ENCODE measurements at regions not wholly inside any gene's neighbourhood (a gene's known extent, or its start where the extent isn't known, plus 50 kb on each side); places are given as distances from the start of the nearest gene placed in this dataset.

- DNase-seq (no peak), ATAC-seq (no peak)
- Histone ChIP-seq H3K4me1 (no peaks in the 10 kb centered on the region), H3K27ac (no peak overlapping the region), H3K4me3 (no peak overlapping the region), H3K27me3 (no peaks in the 10 kb centered on the region), H3K9me3 (no peaks in the 10 kb centered on the region), H3K36me3 (no peaks in the 10 kb centered on the region)
- in situ Hi-C loops (cut with MboI; ENCODE audit: low sequenced_read_pairs in 4 of 4) (no loop called here), intact Hi-C loops (cut with DNase I; ENCODE audit: low total_unique reads) (no loop called here)
- no peak for TF ChIP-seq POLR2A (IDR thresholded peaks at IDR 0.05)
- TF ChIP-seq CTCF (IDR thresholded peaks at IDR 0.05 in 4 of 5, conservative IDR thresholded peaks at IDR 0.05 in 1 of 5), result no peak
These were observed 208.8 kb downstream of the KIF4B start for GRCh38 chr5:155222393-155222792.

- no peak overlapping the region for H3K27ac ChIP-seq
- intact Hi-C loops (cut with DNase I; ENCODE audit: low total_unique reads) (no loop called here), in situ Hi-C loops (cut with MboI; ENCODE audit: low sequenced_read_pairs in 4 of 4) (no loop called here)
These were observed 215.6 kb downstream of the KIF4B start for GRCh38 chr5:155229135-155229534.

GRCh38 chr5:155239803-155240202 is 226.2 kb downstream of the KIF4B start:
- H3K4me1 ChIP-seq, result no peaks in the 10 kb centered on the region
- no peaks in the 10 kb centered on the region for H3K9me3 ChIP-seq
- intact Hi-C loops (cut with DNase I; ENCODE audit: low total_unique reads) (no loop called here), in situ Hi-C loops (cut with MboI; ENCODE audit: low sequenced_read_pairs in 4 of 4) (no loop called here)
- DNase-seq (no peak), ATAC-seq (no peak)
- TF ChIP-seq POLR2A (IDR thresholded peaks at IDR 0.05) (no peak), CTCF (IDR thresholded peaks at IDR 0.05 in 4 of 5, conservative IDR thresholded peaks at IDR 0.05 in 1 of 5) (no peak)
- no peaks in the 10 kb centered on the region for H3K36me3 ChIP-seq
- H3K4me3 ChIP-seq, result no peak overlapping the region
- peaks cover 0 to 2% (median 0%) of the 10 kb centered on the region in 3 donors for H3K27me3 ChIP-seq
- H3K27ac ChIP-seq, result no peak overlapping the region

More at GRCh38 chr5:155229135-155229534, 215.6 kb downstream of the KIF4B start:
- no peaks in the 10 kb centered on the region for H3K9me3 ChIP-seq
- DNase-seq (no peak), ATAC-seq (no peak)
- TF ChIP-seq CTCF (IDR thresholded peaks at IDR 0.05 in 4 of 5, conservative IDR thresholded peaks at IDR 0.05 in 1 of 5) (no peak), POLR2A (IDR thresholded peaks at IDR 0.05) (no peak)
- H3K36me3 ChIP-seq, result no peaks in the 10 kb centered on the region
- no peak overlapping the region for H3K4me3 ChIP-seq
- H3K4me1 ChIP-seq, result no peaks in the 10 kb centered on the region
- no peaks in the 10 kb centered on the region for H3K27me3 ChIP-seq

- TF ChIP-seq CTCF (IDR thresholded peaks at IDR 0.05 in 4 of 5, conservative IDR thresholded peaks at IDR 0.05 in 1 of 5), result no peak
- no peak for TF ChIP-seq POLR2A (IDR thresholded peaks at IDR 0.05)
- Histone ChIP-seq H3K9me3 (no peaks in the 10 kb centered on the region), H3K27ac (no peak overlapping the region), H3K4me3 (no peak overlapping the region), H3K27me3 (no peaks in the 10 kb centered on the region), H3K4me1 (no peaks in the 10 kb centered on the region), H3K36me3 (no peaks in the 10 kb centered on the region)
- ATAC-seq (no peak), DNase-seq (no peak)
- in situ Hi-C loops (cut with MboI; ENCODE audit: low sequenced_read_pairs in 4 of 4) (no loop called here), intact Hi-C loops (cut with DNase I; ENCODE audit: low total_unique reads) (no loop called here)
These were observed 237.0 kb downstream of the KIF4B start for GRCh38 chr5:155250596-155250995.

- Histone ChIP-seq H3K4me3 (no peak overlapping the region), H3K27ac (no peak overlapping the region), H3K4me1 (no peaks in the 10 kb centered on the region), H3K9me3 (no peaks in the 10 kb centered on the region), H3K27me3 (no peaks in the 10 kb centered on the region), H3K36me3 (no peaks in the 10 kb centered on the region)
- in situ Hi-C loops (cut with MboI; ENCODE audit: low sequenced_read_pairs in 4 of 4) (no loop called here), intact Hi-C loops (cut with DNase I; ENCODE audit: low total_unique reads) (no loop called here)
- ATAC-seq (no peak), DNase-seq (no peak)
- TF ChIP-seq CTCF (IDR thresholded peaks at IDR 0.05 in 4 of 5, conservative IDR thresholded peaks at IDR 0.05 in 1 of 5), result no peak
- no peak for TF ChIP-seq POLR2A (IDR thresholded peaks at IDR 0.05)
These were observed 238.5 kb downstream of the KIF4B start for GRCh38 chr5:155252025-155252424.

Measured in gastrocnemius medialis (tissue), 4 donors.